Suprapubic skin (tissue), 4 donors: ENCODE measurements at regions not wholly inside any gene's neighbourhood (a gene's known extent, or its start where the extent isn't known, plus 50 kb on each side); places are given as distances from the start of the nearest gene placed in this dataset.

Experiments used
- DNase-seq, 2 donors: peaks; one replicate each; pipeline ENCODE4 v3.0.0-alpha.2; 2019; ENCODE audit warnings: low spot score in 2 of 2
- H3K27ac ChIP-seq: fragments of 200-600 bp; sonication (generic); one replicate; pipeline ENCODE4 v1.5.1; 2019
- H3K27me3 ChIP-seq: fragments of 200-600 bp; sonication (generic); one replicate; pipeline ENCODE4 v1.5.1; 2019
- H3K36me3 ChIP-seq: fragments of 200-600 bp; sonication (generic); one replicate; pipeline ENCODE4 v1.5.1; 2019
- H3K4me1 ChIP-seq: fragments of 200-600 bp; sonication (generic); one replicate; pipeline ENCODE4 v1.5.1; 2019
- H3K4me3 ChIP-seq: fragments of 200-600 bp; sonication (generic); one replicate; pipeline ENCODE4 v1.5.1; 2019; ENCODE audit warnings: mild to moderate bottlenecking
- H3K9me3 ChIP-seq: fragments of 200-600 bp; sonication (generic); one replicate; pipeline ENCODE4 v1.5.1; 2019
- CTCF ChIP-seq, 2 donors: fragments of 200-600 bp in 1 of 2; fragments of 450-650 bp in 1 of 2; sonication (generic) in 1 of 2; IDR thresholded peaks; one replicate each; pipeline ENCODE4 v1.5.1; 2016 to 2019; ENCODE audit warnings: antibody characterized with exemption in 2 of 2, mild to moderate bottlenecking in 1 of 2, moderate library complexity in 1 of 2
- EP300 ChIP-seq: sonication (generic); formaldehyde crosslinking; IDR thresholded peaks from one replicate; pipeline ENCODE4 v1.6.1; 2017; ENCODE audit warnings: antibody characterized with exemption
- POLR2A ChIP-seq, 2 donors: fragments of 450-650 bp; IDR thresholded peaks; one replicate each; pipeline ENCODE4 v1.6.1; 2017; ENCODE audit warnings: antibody characterized with exemption in 2 of 2, mild to moderate bottlenecking in 2 of 2, moderate library complexity in 2 of 2
- POLR2AphosphoS5 ChIP-seq, 3 donors: sonication (generic); formaldehyde crosslinking; IDR thresholded peaks; one replicate each; pipeline ENCODE4 v1.6.1; 2017; ENCODE audit warnings: antibody characterized with exemption in 3 of 3
- WGBS: methylation state at CpG from one replicate; pipeline ENCODE4 v1.1.5; 2018; 5-methylcytosine and 5-hydroxymethylcytosine counted together

GRCh38 chr9:18358325-18358724 lies 115.6 kb upstream of the ADAMTSL1 start:
- H3K27ac ChIP-seq, result no peak overlapping the region
- no peaks in the 10 kb centered on the region for H3K36me3 ChIP-seq
- 87% methylated on average over 2 of the region's 2 CpGs for WGBS
- no peak overlapping the region for H3K4me3 ChIP-seq
- no peak for DNase-seq
- H3K9me3 ChIP-seq, result no peaks in the 10 kb centered on the region
- H3K27me3 ChIP-seq, result no peaks in the 10 kb centered on the region
- TF ChIP-seq CTCF (IDR thresholded peaks at IDR 0.05), result no peak
- no peaks in the 10 kb centered on the region for H3K4me1 ChIP-seq

DNA sequence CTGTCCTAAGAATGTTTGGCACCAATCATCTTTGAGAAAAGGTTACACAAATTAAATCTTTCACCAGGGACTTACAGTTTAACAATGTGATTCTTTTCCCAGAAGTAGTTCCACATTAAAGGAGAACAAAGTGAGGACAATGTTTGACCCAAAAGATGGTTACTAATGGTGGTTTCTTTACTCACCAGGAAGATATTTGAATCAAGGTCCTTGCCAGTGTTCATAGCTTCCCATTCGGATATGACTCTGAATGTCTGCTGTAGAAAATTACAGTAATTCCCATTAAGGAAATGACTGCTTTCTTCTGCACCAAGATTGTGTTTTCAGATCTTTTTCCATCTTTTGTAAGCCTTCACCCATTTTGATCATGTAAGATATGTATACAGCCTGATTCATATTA lies 114.6 kb upstream of the ADAMTSL1 start:
- Histone ChIP-seq H3K27me3 (no peaks in the 10 kb centered on the region), H3K4me3 (no peak overlapping the region), H3K36me3 (no peaks in the 10 kb centered on the region), H3K4me1 (no peaks in the 10 kb centered on the region), H3K27ac (no peak overlapping the region), H3K9me3 (no peaks in the 10 kb centered on the region)
- DNase-seq, result no peak
- TF ChIP-seq POLR2A (IDR thresholded peaks at IDR 0.05) (no peak), POLR2AphosphoS5 (IDR thresholded peaks at IDR 0.05) (no peak), CTCF (IDR thresholded peaks at IDR 0.05) (no peak), EP300 (no peak)
- 61% methylated on average over 1 of the region's 1 CpG for WGBS

DNA sequence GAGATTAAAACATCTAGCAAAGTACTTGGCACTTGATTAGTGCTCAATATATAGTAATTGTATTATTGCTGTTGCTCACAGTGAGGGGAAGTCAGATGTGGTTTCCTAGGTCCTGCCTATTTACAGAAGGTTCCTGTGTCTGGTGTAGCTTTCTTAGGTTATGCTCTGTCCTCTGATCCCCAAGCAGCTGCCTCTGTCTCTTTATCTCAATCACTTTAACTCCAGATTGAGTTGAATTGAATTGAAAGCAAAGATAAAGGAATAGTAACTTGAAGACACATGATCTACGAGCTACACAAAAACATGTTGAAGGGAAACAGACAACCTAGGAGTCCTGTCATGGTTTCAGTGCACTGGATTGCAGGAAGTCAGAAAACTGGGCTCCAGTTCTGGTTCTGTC lies 113.9 kb upstream of the ADAMTSL1 start:
- Histone ChIP-seq H3K9me3 (no peaks in the 10 kb centered on the region), H3K27me3 (no peaks in the 10 kb centered on the region), H3K4me3 (no peak overlapping the region), H3K4me1 (no peaks in the 10 kb centered on the region), H3K36me3 (no peaks in the 10 kb centered on the region), H3K27ac (no peak overlapping the region)
- no peak for DNase-seq
- TF ChIP-seq POLR2AphosphoS5 (IDR thresholded peaks at IDR 0.05) (no peak), POLR2A (IDR thresholded peaks at IDR 0.05) (no peak), EP300 (no peak), CTCF (IDR thresholded peaks at IDR 0.05) (no peak)
- WGBS, result 81% methylated on average over 1 of the region's 1 CpG

GRCh38 chr9:18361646-18362045 lies 112.3 kb upstream of the ADAMTSL1 start:
- Histone ChIP-seq H3K4me3 (no peak overlapping the region), H3K4me1 (no peaks in the 10 kb centered on the region), H3K36me3 (no peaks in the 10 kb centered on the region), H3K27ac (no peak overlapping the region), H3K27me3 (no peaks in the 10 kb centered on the region), H3K9me3 (no peaks in the 10 kb centered on the region)
- no peak for DNase-seq
- WGBS, result 48% methylated on average over 2 of the region's 2 CpGs
- no peak for TF ChIP-seq POLR2A (IDR thresholded peaks at IDR 0.05)
- no peak for TF ChIP-seq POLR2AphosphoS5 (IDR thresholded peaks at IDR 0.05)
- no peak for TF ChIP-seq EP300
- no peak for TF ChIP-seq CTCF (IDR thresholded peaks at IDR 0.05)

DNA sequence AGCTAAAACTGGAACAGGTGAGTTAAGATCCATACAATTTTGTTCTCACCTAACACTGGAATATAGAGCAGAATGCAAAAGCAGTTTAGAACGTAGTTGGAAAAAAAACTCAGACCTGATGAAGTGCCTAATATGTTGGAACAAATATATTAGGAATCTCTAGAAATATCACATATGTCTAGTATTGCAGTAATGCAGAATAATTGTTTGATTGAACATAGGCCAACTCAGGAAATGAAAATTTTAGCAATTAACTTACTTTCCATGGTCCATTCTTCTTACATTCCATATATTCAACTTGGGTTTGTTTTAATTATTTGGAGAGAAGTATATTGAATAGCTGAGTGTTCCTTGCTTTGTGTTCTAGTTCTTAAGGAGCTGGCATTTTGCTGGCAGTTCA lies 111.8 kb upstream of the ADAMTSL1 start:
- no peak for TF ChIP-seq POLR2A (IDR thresholded peaks at IDR 0.05)
- no peak for TF ChIP-seq POLR2AphosphoS5 (IDR thresholded peaks at IDR 0.05)
- TF ChIP-seq CTCF (IDR thresholded peaks at IDR 0.05), result no peak
- TF ChIP-seq EP300, result no peak
- no peaks in the 10 kb centered on the region for H3K27me3 ChIP-seq
- no peaks in the 10 kb centered on the region for H3K36me3 ChIP-seq
- DNase-seq, result no peak
- no peaks in the 10 kb centered on the region for H3K4me1 ChIP-seq
- no peak overlapping the region for H3K4me3 ChIP-seq
- no peaks in the 10 kb centered on the region for H3K9me3 ChIP-seq
- no peak overlapping the region for H3K27ac ChIP-seq
- WGBS, result 92% methylated on average over 1 of the region's 1 CpG
